ENCODE measurements at regions not wholly inside any gene's neighbourhood (a gene's known extent, or its start where the extent isn't known, plus 50 kb on each side); places are given as distances from the start of the nearest gene placed in this dataset.

DNA sequence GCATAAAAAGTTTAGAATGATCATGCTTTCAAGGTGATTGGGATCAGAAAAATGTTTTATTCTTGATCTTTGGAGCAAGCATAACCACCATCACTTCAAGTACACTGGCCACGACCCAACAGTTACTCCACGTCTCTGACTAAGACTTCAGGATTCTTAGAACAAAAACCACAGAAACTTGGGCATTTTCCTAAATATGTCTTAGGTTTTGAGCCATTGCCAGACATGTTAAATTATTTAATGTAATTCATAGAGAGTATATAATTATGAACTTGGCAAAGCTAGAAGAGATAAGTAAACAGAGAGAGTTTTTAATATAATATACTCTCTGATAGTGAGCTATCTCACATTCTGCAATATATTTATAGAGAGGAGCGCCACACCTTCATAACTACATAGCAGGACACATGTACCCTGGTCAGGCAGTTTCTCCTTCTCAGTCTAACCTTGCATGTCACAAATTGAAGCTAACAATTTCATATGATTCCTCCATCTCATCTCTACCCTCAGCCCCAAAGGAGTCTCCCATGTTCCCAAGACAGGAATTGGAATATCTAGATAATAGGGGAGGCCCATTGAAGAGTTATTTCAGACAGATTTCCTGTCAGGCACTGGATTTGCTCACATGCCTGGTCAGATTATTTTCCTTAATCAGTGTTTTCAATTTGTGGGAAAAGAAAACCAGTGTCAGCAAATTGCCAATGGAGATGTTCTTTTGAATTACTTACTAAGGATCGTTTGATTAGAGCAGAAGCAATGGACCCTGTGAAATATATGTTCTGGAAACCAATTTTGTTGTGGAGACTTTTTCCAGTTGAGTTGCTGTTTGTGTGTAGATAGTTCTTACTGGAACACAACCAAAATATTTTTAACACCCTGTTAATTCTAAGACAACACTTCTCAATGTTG lies 61.7 kb upstream of the GUCY1A1 start:
- DNase-seq (ENCODE audit: low read depth in 1 of 2, low spot score in 1 of 2), result no peak
- TF ChIP-seq CTCF (IDR thresholded peaks at IDR 0.05; ENCODE audit: insufficient read depth, low read length), result no peak
- TF ChIP-seq REST (IDR thresholded peaks at IDR 0.05; ENCODE audit: insufficient replicate concordance, low read depth), result no peak
- TF ChIP-seq SPI1 (IDR thresholded peaks at IDR 0.05; ENCODE audit: borderline replicate concordance, low read depth), result no peak
- no peak for TF ChIP-seq POLR2AphosphoS5 (IDR thresholded peaks at IDR 0.05; ENCODE audit: low read depth)
- no peak for TF ChIP-seq GABPA (IDR thresholded peaks at IDR 0.05; ENCODE audit: low read depth)
- H3K27me3 ChIP-seq (ENCODE audit: insufficient read depth, poor library complexity, severe bottlenecking), result no peaks in the 10 kb centered on the region
- H3K27ac ChIP-seq (replicated peaks), result no peak overlapping the region
- no peak overlapping the region for H3K4me3 ChIP-seq (replicated peaks; ENCODE audit: insufficient read depth, low read length)

GRCh38 chr4:155603360-155603891 lies 63.2 kb upstream of the GUCY1A1 start:
- no peak for TF ChIP-seq CTCF (IDR thresholded peaks at IDR 0.05; ENCODE audit: insufficient read depth, low read length)
- no peak for TF ChIP-seq REST (IDR thresholded peaks at IDR 0.05; ENCODE audit: insufficient replicate concordance, low read depth)
- no peak for TF ChIP-seq POLR2AphosphoS5 (IDR thresholded peaks at IDR 0.05; ENCODE audit: low read depth)
- no peak for TF ChIP-seq GABPA (IDR thresholded peaks at IDR 0.05; ENCODE audit: low read depth)
- no peak for TF ChIP-seq SPI1 (IDR thresholded peaks at IDR 0.05; ENCODE audit: borderline replicate concordance, low read depth)
- Histone ChIP-seq H3K27ac (replicated peaks) (no peak overlapping the region), H3K27me3 (ENCODE audit: insufficient read depth, poor library complexity, severe bottlenecking) (no peaks in the 10 kb centered on the region), H3K4me3 (replicated peaks; ENCODE audit: insufficient read depth, low read length) (no peak overlapping the region)
- DNase-seq (ENCODE audit: low read depth in 1 of 2, low spot score in 1 of 2), result no peak

DNA sequence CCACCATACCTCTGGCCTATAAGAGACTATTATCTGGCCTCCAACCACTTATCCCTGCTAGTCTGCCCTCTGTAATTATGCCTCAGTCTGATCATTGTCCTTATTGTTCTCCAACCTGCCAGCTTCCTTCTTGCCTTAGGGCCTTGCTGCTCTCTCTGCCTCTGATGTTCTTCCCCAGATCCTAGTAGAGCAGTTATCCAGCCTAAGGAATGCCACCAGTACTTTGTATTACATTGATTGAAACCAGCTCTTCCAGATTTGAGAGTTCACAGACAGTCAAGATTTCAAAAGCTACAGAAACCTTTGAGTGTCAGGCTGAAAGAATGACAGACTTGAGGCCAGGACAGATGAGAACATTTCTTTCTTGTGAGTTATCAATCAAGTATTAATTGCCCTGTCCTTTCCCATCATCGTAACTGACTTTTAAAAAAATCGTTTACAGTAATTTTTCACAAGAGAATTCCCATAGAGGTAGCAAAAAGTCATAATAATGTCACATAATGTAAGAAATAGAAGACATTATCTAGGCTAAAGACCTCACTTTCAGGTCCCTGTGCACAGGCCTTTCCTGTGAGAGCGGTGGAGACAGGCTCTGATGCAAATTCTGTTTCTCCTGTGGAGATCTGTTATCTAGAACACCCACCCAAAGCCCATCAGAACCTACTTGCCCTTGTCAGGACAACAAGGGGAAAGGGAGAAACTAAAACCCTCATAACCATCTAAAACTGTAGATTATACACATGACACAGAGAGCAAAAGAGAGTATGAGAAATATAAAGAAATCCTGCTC lies 64.1 kb upstream of the GUCY1A1 start:
- TF ChIP-seq POLR2AphosphoS5 (IDR thresholded peaks at IDR 0.05; ENCODE audit: low read depth), result no peak
- TF ChIP-seq REST (IDR thresholded peaks at IDR 0.05; ENCODE audit: insufficient replicate concordance, low read depth), result no peak
- TF ChIP-seq CTCF (IDR thresholded peaks at IDR 0.05; ENCODE audit: insufficient read depth, low read length), result no peak
- TF ChIP-seq SPI1 (IDR thresholded peaks at IDR 0.05; ENCODE audit: borderline replicate concordance, low read depth), result no peak
- no peak for TF ChIP-seq GABPA (IDR thresholded peaks at IDR 0.05; ENCODE audit: low read depth)
- Histone ChIP-seq H3K4me3 (replicated peaks; ENCODE audit: insufficient read depth, low read length) (no peak overlapping the region), H3K27ac (replicated peaks) (no peak overlapping the region), H3K27me3 (ENCODE audit: insufficient read depth, poor library complexity, severe bottlenecking) (no peaks in the 10 kb centered on the region)
- DNase-seq (ENCODE audit: low read depth in 1 of 2, low spot score in 1 of 2), result no peak
